Germinal center (tissue), 1 donor: ENCODE measurements at regions not wholly inside any gene's neighbourhood (a gene's known extent, or its start where the extent isn't known, plus 50 kb on each side); places are given as distances from the start of the nearest gene placed in this dataset.
"Not testable (repeated sequence)": the region's sequence is repeated elsewhere in the genome, so short reads cannot be mapped to it uniquely, and the experiment has no call there.

Source experiments
- DNase-seq: peaks from one replicate; pipeline ENCODE4 v3.0.0; 2012; ENCODE audit warnings: mixed read lengths, low spot score

DNA sequence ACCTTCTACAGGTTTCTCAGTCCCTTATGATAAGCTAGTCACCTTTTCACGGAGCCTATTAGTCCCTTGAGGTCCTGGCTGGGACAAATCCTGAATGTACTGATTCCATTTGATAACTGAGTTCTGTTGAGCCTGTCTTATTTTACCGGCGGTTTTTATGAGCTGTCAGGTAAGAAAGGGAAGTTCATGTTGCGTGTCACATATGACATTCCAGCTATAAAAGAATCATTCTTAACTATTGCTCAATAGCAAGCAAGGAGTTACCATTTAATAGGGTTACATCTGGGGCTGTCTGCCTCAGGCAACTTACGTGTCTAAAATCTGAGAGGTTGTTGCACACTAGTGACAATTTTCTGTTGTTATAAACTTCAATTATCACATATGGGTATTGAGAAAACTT lies 394.6 kb downstream of the TECRL start:
- DNase-seq, result no peak

- DNase-seq, result no peak
These were observed 407.9 kb downstream of the TECRL start for GRCh38 chr4:64001229-64001898.

- no peak for DNase-seq
These were observed 409.0 kb downstream of the TECRL start for GRCh38 chr4:64000241-64000640.

DNA sequence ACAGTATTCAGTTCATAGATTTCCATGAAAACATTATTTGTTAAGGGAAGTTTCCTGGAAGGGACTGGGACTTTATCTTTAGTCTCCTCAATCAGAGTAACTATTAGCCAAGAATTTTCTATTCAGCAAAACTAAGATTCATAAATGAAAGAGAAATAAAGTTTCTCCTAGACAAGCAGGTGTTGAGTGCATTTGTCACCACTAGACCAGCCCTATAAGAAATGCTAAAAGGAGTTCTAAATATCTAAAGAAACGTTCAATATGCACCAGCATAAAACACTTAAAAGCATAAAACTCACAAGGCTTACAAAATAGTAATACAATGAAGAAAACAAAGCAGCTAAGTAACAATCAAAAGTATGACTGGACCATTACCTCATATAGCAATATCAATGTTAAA lies 423.0 kb downstream of the TECRL start:
- DNase-seq, result no peak

DNA sequence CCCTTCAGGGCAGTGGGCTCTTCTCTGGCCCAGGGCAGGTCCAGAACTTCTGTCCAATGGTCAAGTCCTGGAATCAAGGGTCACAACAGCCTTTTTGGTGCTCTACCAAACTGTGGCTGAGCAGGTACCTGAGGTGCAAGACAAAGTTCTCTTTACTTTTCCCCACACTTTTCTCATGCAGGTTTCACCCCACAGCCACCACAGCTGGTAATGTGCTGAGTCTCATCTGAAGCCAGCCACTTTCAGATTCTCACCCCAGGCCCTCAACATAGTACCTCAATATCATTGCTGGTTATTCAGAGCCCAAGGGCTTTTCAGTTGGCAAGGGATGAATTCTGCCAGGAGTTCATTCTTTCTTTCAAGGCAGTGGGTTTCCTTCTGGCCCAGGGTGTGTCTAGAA lies 426.0 kb downstream of the TECRL start:
- no peak for DNase-seq

- DNase-seq, result no peak
These were observed 443.4 kb downstream of the TECRL start for GRCh38 chr4:63965875-63966274.

DNA sequence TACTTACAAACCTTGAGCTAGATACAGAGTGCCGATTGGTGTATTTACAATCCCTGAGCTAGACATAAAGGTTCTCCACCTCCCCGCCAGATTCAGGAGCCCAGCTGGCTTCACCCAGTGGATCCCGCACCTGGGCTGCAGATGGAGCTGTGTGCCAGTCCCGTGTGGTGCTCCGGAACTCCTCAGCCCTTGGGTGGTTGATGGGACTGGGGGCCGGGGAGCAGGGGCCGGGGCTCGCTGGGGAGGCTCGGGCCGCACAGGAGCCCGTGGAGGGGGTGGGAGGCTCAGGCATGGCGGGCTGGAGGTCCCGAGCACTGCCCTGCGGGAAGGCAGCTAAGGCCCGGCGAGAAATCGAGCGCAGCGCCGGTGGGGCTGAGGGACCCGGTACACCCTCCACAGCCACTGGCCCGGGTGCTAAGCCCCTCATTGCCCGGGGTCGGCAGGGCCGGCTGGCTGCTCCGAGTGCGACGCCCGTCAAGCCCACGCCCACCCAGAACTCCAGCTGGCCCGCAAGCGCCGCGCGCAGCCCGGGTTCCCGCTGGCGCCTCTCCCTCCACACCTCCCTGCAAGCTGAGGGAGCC lies 466.5 kb downstream of the TECRL start:
- not testable (repeated sequence) for DNase-seq

- DNase-seq, result no peak
These were observed 471.3 kb downstream of the TECRL start for GRCh38 chr4:63937961-63938360.

- no peak for DNase-seq
These were observed 487.1 kb downstream of the TECRL start for GRCh38 chr4:63922146-63922545.

DNA sequence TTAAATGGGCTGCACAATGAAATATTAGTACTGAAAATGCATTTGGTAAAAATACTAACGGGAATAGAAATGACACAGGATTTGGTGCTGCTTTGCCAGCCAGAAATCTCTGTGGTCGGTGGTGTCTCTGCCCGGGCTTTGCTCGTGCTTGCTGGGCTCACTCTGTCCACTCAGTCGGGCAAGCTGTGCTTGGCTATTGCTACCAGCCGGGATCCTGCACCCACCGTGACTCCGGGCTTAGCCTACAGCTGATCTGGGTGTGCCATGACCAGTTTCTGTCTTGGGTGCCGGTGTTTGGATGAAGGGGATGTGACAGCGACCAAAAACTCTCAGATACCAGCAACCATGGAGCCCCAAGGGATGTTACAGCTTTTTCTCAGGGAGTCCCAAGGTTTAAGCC lies 487.7 kb downstream of the TECRL start:
- no peak for DNase-seq

- DNase-seq, result no peak
These were observed 489.4 kb downstream of the TECRL start for GRCh38 chr4:63919636-63920365.

DNA sequence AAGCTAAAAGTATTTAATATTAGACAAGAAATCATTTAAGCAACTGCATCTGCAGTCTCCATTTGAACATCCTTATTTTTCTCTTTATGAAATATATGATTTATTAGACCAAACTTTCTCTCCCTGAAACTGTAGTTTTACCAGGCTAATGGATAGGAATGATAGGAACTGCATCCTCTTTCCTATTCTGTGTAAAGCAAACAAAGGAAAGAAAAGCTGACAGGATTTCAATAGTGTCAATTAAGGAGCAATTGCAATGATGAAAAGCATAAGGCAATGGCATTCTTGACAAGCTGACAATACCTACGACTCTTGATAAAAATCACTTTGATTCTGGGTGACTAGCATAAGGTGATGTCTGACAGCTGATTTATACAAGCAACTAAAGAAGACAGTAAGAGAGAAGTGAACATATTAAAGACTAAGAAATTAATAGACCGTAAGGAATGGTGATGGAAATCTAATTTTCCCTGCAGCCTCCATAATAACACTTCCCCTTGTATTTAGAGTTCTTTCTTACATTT lies 502.5 kb downstream of the TECRL start:
- DNase-seq, result no peak

GRCh38 chr4:63904201-63904600 lies 505.0 kb downstream of the TECRL start:
- DNase-seq, result no peak

GRCh38 chr4:63901304-63901703 lies 507.9 kb downstream of the TECRL start:
- no peak for DNase-seq

- no peak for DNase-seq
These were observed 510.3 kb downstream of the TECRL start for GRCh38 chr4:63898961-63899360.

DNA sequence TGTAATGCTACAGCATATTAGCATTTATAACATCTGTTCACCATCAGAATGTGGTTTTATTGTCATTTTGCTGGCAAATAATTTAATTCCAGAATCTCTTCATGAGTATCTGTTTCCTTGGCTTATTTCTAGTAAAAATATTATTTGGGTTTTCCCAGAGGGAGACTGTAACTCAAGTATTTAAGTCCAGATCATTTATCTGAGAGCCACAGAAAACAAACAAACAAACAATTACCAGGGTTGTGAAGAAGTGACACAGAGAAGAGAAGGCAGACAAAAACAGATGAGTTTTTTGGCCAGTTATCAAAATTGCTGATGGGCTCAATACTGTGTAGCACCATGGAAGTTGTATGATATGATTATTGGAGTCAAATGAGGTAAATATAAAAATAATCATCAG lies 515.1 kb downstream of the TECRL start:
- no peak for DNase-seq

DNA sequence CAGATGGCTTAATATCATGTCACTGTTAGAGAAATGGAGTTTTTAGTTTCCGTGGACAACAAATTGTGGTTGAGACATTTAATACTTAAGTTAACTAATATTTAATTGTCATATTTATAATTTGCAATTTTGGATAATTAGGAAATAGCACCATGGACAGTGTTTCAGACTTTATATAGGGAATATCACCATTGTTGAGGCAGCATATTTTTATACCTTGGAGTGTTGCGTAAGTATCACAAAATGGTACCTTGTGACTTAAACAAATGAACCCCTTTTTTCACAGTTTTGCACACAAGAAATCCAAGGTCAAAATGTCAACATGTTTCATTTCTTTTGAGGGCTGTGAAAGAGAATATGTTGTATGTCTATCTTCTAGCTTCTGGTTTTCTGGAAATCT lies 539.9 kb downstream of the TECRL start:
- no peak for DNase-seq

DNA sequence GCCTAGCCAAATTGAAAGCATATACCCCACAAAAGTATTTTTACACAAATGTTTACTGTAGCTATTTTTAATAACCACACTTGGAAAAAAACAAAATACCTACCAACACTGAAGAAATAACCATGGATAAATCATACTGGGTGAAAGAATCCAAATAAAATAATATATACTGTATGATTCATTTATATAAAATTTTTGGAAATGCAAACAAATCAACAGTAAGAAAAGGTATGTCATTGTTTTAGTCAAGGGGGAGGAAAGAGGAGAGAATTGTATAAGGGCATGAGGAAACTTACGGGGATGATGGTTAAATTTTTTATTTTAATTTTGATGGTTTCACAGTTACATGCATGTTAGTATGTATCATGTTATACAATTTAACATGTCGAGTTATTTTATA lies 557.8 kb downstream of the TECRL start:
- DNase-seq, result no peak

GRCh38 chr4:63841266-63841665 lies 568.0 kb downstream of the TECRL start:
- DNase-seq, result no peak

GRCh38 chr4:63831590-63832155 lies 577.6 kb downstream of the TECRL start:
- DNase-seq, result no peak

DNA sequence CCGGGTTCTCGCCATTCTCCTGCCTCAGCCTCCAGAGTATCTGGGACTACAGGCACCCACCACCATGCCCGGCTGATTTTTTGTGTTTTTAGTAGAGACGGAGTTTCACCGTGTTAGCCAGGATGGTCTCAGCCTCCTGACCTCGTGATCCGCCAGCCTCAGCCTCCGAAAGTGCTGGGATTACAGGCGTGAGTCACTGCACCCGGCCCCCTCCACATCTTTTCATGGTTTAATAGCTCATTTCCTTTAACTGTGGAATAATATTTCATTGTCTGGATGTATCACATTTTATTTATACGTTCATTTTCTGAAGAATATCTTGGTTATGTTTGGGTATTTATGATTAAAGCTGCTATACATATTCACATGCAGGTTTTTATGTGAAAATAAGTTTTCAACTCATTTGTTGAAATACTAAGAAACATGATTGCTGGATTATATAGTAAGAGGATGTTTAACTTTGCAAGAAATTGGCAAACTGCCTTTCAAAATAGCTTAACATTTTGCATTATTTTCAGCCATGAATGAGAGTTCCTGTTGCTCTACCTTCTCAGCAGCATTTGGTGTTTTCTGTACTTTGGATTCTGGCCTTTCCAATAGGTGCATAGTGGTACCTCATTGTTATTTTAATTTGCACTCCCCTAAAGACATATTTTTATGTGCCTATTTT lies 591.9 kb downstream of the TECRL start:
- DNase-seq, result no peak
